ENCODE measurements at regions not wholly inside any gene's neighbourhood (a gene's known extent, or its start where the extent isn't known, plus 50 kb on each side); places are given as distances from the start of the nearest gene placed in this dataset.

- no peak for TF ChIP-seq CTCF (IDR thresholded peaks at IDR 0.05)
- CTCF ChIA-PET, result interaction anchor here (1.1 kb wide), 1 partner anchor 442 kb away, joined by 3 read pairs; no protein-coding TSS in a partner anchor
Observed at GRCh38 chr4:104418286-104418685, 76.4 kb downstream of the CXXC4 start.

GRCh38 chr4:104417357-104417882, 77.3 kb downstream of the CXXC4 start:
- no peak overlapping the region for H3K27ac Mint-ChIP-seq
- H3K4me1 Mint-ChIP-seq (ENCODE audit: low read depth), result no peaks in the 10 kb centered on the region
- intact Hi-C loops (cut with micrococcal nuclease), result no loop called here
- ChIA-PET CTCF (no interaction called here), POLR2A (no interaction called here)
- H3K27me3 Mint-ChIP-seq, result no peaks in the 10 kb centered on the region
- ATAC-seq (no peak), DNase-seq (no peak)
- TF ChIP-seq CTCF (IDR thresholded peaks at IDR 0.05), result no peak
- H3K36me3 Mint-ChIP-seq (ENCODE audit: low read depth), result no peaks in the 10 kb centered on the region
- H3K9me3 Mint-ChIP-seq, result no peaks in the 10 kb centered on the region
- H3K4me3 Mint-ChIP-seq, result no peak overlapping the region

More at GRCh38 chr4:104418286-104418685, 76.4 kb downstream of the CXXC4 start:
- no peak overlapping the region for H3K27ac Mint-ChIP-seq
- H3K9me3 Mint-ChIP-seq, result no peaks in the 10 kb centered on the region
- H3K4me1 Mint-ChIP-seq (ENCODE audit: low read depth), result no peaks in the 10 kb centered on the region
- no peaks in the 10 kb centered on the region for H3K27me3 Mint-ChIP-seq
- ATAC-seq, result no peak
- no peaks in the 10 kb centered on the region for H3K36me3 Mint-ChIP-seq (ENCODE audit: low read depth)
- H3K4me3 Mint-ChIP-seq, result no peak overlapping the region
- intact Hi-C loops (cut with micrococcal nuclease), result no loop called here
- DNase-seq, result no peak
- POLR2A ChIA-PET, result no interaction called here

- H3K4me3 Mint-ChIP-seq, result no peak overlapping the region
- no peak for DNase-seq
- ChIA-PET CTCF (no interaction called here), POLR2A (no interaction called here)
- intact Hi-C loops (cut with micrococcal nuclease), result no loop called here
- no peaks in the 10 kb centered on the region for H3K9me3 Mint-ChIP-seq
- H3K4me1 Mint-ChIP-seq (ENCODE audit: low read depth), result no peaks in the 10 kb centered on the region
- no peak overlapping the region for H3K27ac Mint-ChIP-seq
- H3K36me3 Mint-ChIP-seq (ENCODE audit: low read depth), result no peaks in the 10 kb centered on the region
- TF ChIP-seq CTCF (IDR thresholded peaks at IDR 0.05), result no peak
- H3K27me3 Mint-ChIP-seq, result no peaks in the 10 kb centered on the region
- ATAC-seq, result no peak
Observed at GRCh38 chr4:104416725-104417356, 77.9 kb downstream of the CXXC4 start.

DNA sequence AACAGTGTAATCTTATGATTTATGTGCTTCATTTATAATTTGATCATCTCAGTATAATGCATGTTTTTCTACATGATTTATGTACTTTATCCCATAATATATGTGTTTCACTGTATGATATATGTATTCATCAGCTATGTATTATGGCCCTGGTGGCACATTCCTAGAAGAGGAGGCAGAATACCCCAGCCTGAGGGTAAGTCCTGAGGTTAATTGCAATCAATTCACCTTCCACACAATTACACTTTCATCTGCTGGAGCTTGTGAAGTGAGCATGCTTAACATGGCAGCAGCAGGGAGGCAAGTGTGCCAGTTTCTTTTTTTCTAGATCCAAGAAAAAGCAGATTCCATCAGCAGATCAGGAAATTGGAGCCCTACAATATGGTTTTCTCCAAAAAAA, 81.2 kb downstream of the CXXC4 start:
- POLR2A ChIA-PET, result no interaction called here
- Mint-ChIP-seq H3K4me3 (no peak overlapping the region), H3K4me1 (ENCODE audit: low read depth) (no peaks in the 10 kb centered on the region), H3K27ac (no peak overlapping the region), H3K36me3 (ENCODE audit: low read depth) (no peaks in the 10 kb centered on the region), H3K27me3 (no peaks in the 10 kb centered on the region), H3K9me3 (no peaks in the 10 kb centered on the region)
- intact Hi-C loops (cut with micrococcal nuclease), result no loop called here
- no peak for TF ChIP-seq CTCF (IDR thresholded peaks at IDR 0.05)
- CTCF ChIA-PET, result no interaction called here
- ATAC-seq, result no peak
- DNase-seq, result no peak

GRCh38 chr4:104412344-104412743, 82.3 kb downstream of the CXXC4 start:
- Mint-ChIP-seq H3K27ac (no peak overlapping the region), H3K9me3 (no peaks in the 10 kb centered on the region), H3K36me3 (ENCODE audit: low read depth) (no peaks in the 10 kb centered on the region), H3K4me1 (ENCODE audit: low read depth) (no peaks in the 10 kb centered on the region), H3K4me3 (no peak overlapping the region), H3K27me3 (no peaks in the 10 kb centered on the region)
- intact Hi-C loops (cut with micrococcal nuclease), result no loop called here
- ChIA-PET CTCF (no interaction called here), POLR2A (no interaction called here)
- ATAC-seq, result no peak
- no peak for DNase-seq
- no peak for TF ChIP-seq CTCF (IDR thresholded peaks at IDR 0.05)

Measured in activated CD8-positive, alpha-beta T cell treated with anti-CD3 and anti-CD28 coated beads for 36 hours (primary cell).